D721Med (cell line): ENCODE measurements at regions not wholly inside any gene's neighbourhood (a gene's known extent, or its start where the extent isn't known, plus 50 kb on each side); places are given as distances from the start of the nearest gene placed in this dataset.

Experiments used
- DNase-seq: peaks from one replicate; pipeline ENCODE4 v3.0.0; 2011; ENCODE audit warnings: low spot score; ENCODE audit not compliant: insufficient read length
- FAIRE-seq: peaks from 2 replicates; lab custom pipeline; 2011; peaks lifted over from hg19 to GRCh38; lab: Jason Lieb, UNC
- CTCF ChIP-seq: IDR thresholded peaks from 2 replicates; pipeline ENCODE4 v1.5.1; 2012; ENCODE audit warnings: mild to moderate bottlenecking, control low read depth; ENCODE audit not compliant: insufficient read depth; ENCODE audit errors: missing control alignments

DNA sequence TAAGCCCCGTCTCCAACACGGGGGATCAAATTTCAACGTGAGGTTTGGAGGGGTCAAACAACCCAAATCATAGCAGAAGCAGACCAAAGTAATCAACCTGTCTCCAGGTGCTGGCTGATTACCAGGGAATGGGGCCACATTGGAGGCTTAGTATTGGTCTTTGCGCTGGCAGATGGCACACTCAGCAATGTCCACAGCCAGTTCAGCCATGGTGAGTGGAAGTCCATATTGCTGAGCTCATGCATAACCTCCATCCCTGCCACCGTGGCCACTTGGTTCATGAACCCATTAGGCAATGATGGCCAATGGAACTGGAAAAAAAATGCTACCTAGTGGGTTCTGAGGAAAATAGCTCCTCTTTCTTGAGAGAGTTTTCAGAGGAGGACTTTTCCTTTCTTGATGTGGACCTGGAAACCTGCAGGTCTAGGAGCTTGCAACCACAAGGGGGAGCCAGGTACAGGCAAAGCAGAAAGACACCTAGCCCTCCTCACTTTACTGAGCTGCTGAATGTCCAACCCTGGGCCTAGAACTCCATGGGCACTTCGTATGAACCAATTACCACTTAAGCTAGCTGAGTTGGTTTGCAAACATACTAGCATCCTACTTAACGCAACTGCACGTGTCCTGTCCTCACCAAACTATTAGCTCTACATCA lies 128.0 kb upstream of the GYPC start:
- DNase-seq (no peak), FAIRE-seq (no peak)
- TF ChIP-seq CTCF = peak; percentile 36

- no peak for TF ChIP-seq CTCF
- FAIRE-seq = no peak
Measured at GRCh38 chr2:126531029-126531428, 124.9 kb upstream of the GYPC start.

GRCh38 chr2:126534478-126534877 lies 121.5 kb upstream of the GYPC start:
- DNase-seq (no peak), FAIRE-seq (no peak)
- no peak for TF ChIP-seq CTCF

More at GRCh38 chr2:126531029-126531428, 124.9 kb upstream of the GYPC start:
- DNase-seq = no peak

DNA sequence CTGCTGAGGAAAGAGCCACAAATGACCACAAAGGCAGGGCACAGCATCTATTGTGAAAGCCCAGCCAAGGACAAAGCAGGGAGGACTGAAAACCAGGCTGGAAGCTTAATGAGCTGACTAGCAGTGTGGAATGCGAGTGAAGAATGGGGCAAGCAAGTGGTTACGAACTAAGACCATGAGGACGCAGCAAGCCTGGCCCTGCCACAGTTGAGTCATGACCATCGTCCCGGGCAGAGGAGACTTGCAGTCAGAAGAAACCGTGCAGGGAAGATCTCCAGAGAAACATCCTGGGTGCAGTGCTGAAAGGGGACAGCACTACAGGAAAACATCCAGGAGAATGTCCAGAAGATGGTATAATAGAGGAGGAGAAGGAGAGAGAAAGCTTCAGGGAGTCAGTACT lies 120.5 kb upstream of the GYPC start:
- no peak for TF ChIP-seq CTCF
- no peak for DNase-seq
- no peak for FAIRE-seq

DNA sequence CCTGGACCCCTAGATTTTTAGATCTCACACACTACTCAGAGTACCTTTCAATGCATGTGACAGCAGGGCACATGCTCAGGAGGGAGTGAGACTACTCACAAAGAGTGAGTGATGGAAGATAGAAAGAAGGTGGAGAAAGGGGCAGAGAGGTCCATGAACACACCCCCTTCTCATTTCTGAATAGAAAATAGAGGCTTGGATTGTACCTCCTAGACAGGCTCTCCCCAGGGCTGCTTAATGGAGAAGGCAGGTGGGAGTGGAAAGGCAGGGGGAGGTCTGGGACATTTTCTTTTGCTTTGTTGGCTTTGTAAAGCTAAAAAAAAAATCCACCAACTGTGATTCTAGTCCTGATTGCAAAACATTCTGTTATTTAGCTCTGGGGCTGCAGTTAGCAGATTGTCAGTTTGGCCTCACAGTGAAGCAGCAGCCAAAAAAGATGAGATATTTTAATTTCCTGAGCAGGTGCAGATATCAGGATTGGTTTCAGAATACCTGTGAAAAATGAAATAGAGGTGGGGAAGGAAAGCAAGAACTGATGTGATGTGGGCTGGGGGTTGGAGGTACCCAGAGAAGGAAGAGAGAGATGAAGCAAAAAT lies 119.3 kb upstream of the GYPC start:
- no peak for TF ChIP-seq CTCF

GRCh38 chr2:126539101-126539500 lies 116.9 kb upstream of the GYPC start:
- TF ChIP-seq CTCF = no peak
- FAIRE-seq (no peak), DNase-seq (no peak)

More for the DNA sequence above, 119.3 kb upstream of the GYPC start:
- FAIRE-seq (no peak), DNase-seq (no peak)

- TF ChIP-seq CTCF = no peak
- FAIRE-seq (no peak), DNase-seq (no peak)
Measured at GRCh38 chr2:126542247-126542646, 113.7 kb upstream of the GYPC start.
